IPS DF 6.9 (cell line): ENCODE measurements at regions not wholly inside any gene's neighbourhood (a gene's known extent, or its start where the extent isn't known, plus 50 kb on each side); places are given as distances from the start of the nearest gene placed in this dataset.

ENCODE experiments used
- DNase-seq: peaks from one replicate; pipeline ENCODE4 v3.0.0-alpha.2; 2013; ENCODE audit warnings: low read depth, low spot score
- H3K27ac ChIP-seq: one replicate; pipeline ENCODE4 v1.5.1; 2013; ENCODE audit warnings: low read length, control low read depth
- H3K27me3 ChIP-seq: 2 replicates; pipeline ENCODE4 v1.6.1; 2013; ENCODE audit warnings: mild to moderate bottlenecking, low read length; ENCODE audit not compliant: control insufficient read depth, insufficient read depth
- H3K36me3 ChIP-seq: 2 replicates; pipeline ENCODE4 v1.6.1; 2013; ENCODE audit warnings: low read length; ENCODE audit not compliant: control insufficient read depth, insufficient read depth
- H3K4me1 ChIP-seq: 2 replicates; pipeline ENCODE4 v1.6.1; 2013; ENCODE audit warnings: low read length; ENCODE audit not compliant: control insufficient read depth, insufficient read depth
- H3K4me3 ChIP-seq: 2 replicates; pipeline ENCODE4 v1.5.1; 2013; ENCODE audit warnings: mild to moderate bottlenecking, low read length
- H3K9me3 ChIP-seq: 2 replicates; pipeline ENCODE4 v1.6.1; 2013; ENCODE audit warnings: low read length, inconsistent platforms; ENCODE audit not compliant: control insufficient read depth, insufficient read depth
- WGBS: extraction: QIAGEN DNeasy Blood & Tissue Kit; methylation state at CpG from one replicate; pipeline ENCODE4 v1.1.7; 2013; ENCODE audit warnings: mixed read lengths, missing lambda C conversion rate; ENCODE audit not compliant: insufficient read length, insufficient coverage; 5-methylcytosine and 5-hydroxymethylcytosine counted together

- Histone ChIP-seq H3K27ac (no peak overlapping the region), H3K4me3 (no peak overlapping the region), H3K27me3 (no peaks in the 10 kb centered on the region), H3K4me1 (no peaks in the 10 kb centered on the region), H3K9me3 (peaks cover 41% of the 10 kb centered on the region), H3K36me3 (no peaks in the 10 kb centered on the region; the same call in 1 of the 2 replicates)
- DNase-seq = no peak
- no CpG with 5 or more reads among the region's 23 CpGs for WGBS
Observed at GRCh38 chr22:48739348-48740085, 1088.2 kb downstream of the BRD1 start.

- Histone ChIP-seq H3K4me1 (no peaks in the 10 kb centered on the region), H3K9me3 (peaks cover 39% of the 10 kb centered on the region), H3K27ac (no peak overlapping the region), H3K4me3 (no peak overlapping the region), H3K36me3 (no peaks in the 10 kb centered on the region; the same call in 1 of the 2 replicates), H3K27me3 (no peaks in the 10 kb centered on the region)
- WGBS = no CpG with 5 or more reads among the region's 20 CpGs
- DNase-seq = no peak
Observed at GRCh38 chr22:48738204-48738980, 1089.3 kb downstream of the BRD1 start.

- whole genome bisulfite sequencing = no CpG with 5 or more reads among the region's 22 CpGs
- DNase-seq = no peak
Observed at GRCh38 chr22:48737461-48738203, 1090.0 kb downstream of the BRD1 start.

GRCh38 chr22:48736593-48737460 is 1090.8 kb downstream of the BRD1 start:
- Histone ChIP-seq H3K36me3 (no peaks in the 10 kb centered on the region; the same call in 1 of the 2 replicates), H3K27ac (no peak overlapping the region), H3K4me3 (no peak overlapping the region), H3K9me3 (peaks cover 32% of the 10 kb centered on the region), H3K4me1 (no peaks in the 10 kb centered on the region), H3K27me3 (no peaks in the 10 kb centered on the region)
- DNase-seq = no peak
- WGBS = no CpG with 5 or more reads among the region's 29 CpGs

More at GRCh38 chr22:48737461-48738203, 1090.0 kb downstream of the BRD1 start:
- Histone ChIP-seq H3K36me3 (no peaks in the 10 kb centered on the region; the same call in 1 of the 2 replicates), H3K27me3 (no peaks in the 10 kb centered on the region), H3K4me1 (no peaks in the 10 kb centered on the region), H3K27ac (no peak overlapping the region), H3K4me3 (no peak overlapping the region), H3K9me3 (peaks cover 33% of the 10 kb centered on the region)

GRCh38 chr22:48734961-48735360 is 1092.7 kb downstream of the BRD1 start:
- H3K9me3 ChIP-seq = peaks cover 22% of the 10 kb centered on the region
- H3K36me3 ChIP-seq = no peaks in the 10 kb centered on the region
- H3K27me3 ChIP-seq = no peaks in the 10 kb centered on the region
- no CpG with 5 or more reads among the region's 16 CpGs for WGBS
- H3K27ac ChIP-seq = no peak overlapping the region
- H3K4me3 ChIP-seq = no peak overlapping the region
- no peaks in the 10 kb centered on the region for H3K4me1 ChIP-seq
- DNase-seq = no peak

GRCh38 chr22:48734359-48734758 is 1093.3 kb downstream of the BRD1 start:
- no peaks in the 10 kb centered on the region for H3K27me3 ChIP-seq
- no peaks in the 10 kb centered on the region for H3K36me3 ChIP-seq
- H3K9me3 ChIP-seq = peaks cover 19% of the 10 kb centered on the region
- no CpG with 5 or more reads among the region's 10 CpGs for WGBS
- H3K4me1 ChIP-seq = no peaks in the 10 kb centered on the region; the same call in 1 of the 2 replicates
- H3K27ac ChIP-seq = no peak overlapping the region
- no peak overlapping the region for H3K4me3 ChIP-seq
- no peak for DNase-seq

- Histone ChIP-seq H3K27ac (no peak overlapping the region), H3K4me3 (no peak overlapping the region), H3K36me3 (no peaks in the 10 kb centered on the region), H3K9me3 (peaks cover 4% of the 10 kb centered on the region), H3K4me1 (no peaks in the 10 kb centered on the region; the same call in 1 of the 2 replicates), H3K27me3 (no peaks in the 10 kb centered on the region)
- no CpG with 5 or more reads among the region's 9 CpGs for WGBS
- DNase-seq = no peak
Observed at GRCh38 chr22:48729499-48730171, 1098.0 kb downstream of the BRD1 start.

- no peaks in the 10 kb centered on the region; the same call in 1 of the 2 replicates for H3K4me1 ChIP-seq
- no peak overlapping the region for H3K27ac ChIP-seq
- no peaks in the 10 kb centered on the region for H3K36me3 ChIP-seq
- no peak overlapping the region for H3K4me3 ChIP-seq
- H3K9me3 ChIP-seq = peaks cover 12% of the 10 kb centered on the region
- no peak for DNase-seq
- H3K27me3 ChIP-seq = no peaks in the 10 kb centered on the region
- no CpG with 5 or more reads among the region's 3 CpGs for WGBS
Observed at GRCh38 chr22:48727454-48728058, 1100.1 kb downstream of the BRD1 start.

GRCh38 chr22:48724899-48725298 is 1102.8 kb downstream of the BRD1 start:
- Histone ChIP-seq H3K36me3 (no peaks in the 10 kb centered on the region), H3K27ac (no peak overlapping the region), H3K4me3 (no peak overlapping the region), H3K27me3 (no peaks in the 10 kb centered on the region), H3K4me1 (no peaks in the 10 kb centered on the region; the same call in 1 of the 2 replicates), H3K9me3 (peaks cover 16% of the 10 kb centered on the region)
- DNase-seq = no peak
- WGBS = no CpG with 5 or more reads among the region's 12 CpGs
